ENCODE measurements at regions not wholly inside any gene's neighbourhood (a gene's known extent, or its start where the extent isn't known, plus 50 kb on each side); places are given as distances from the start of the nearest gene placed in this dataset.
"Not testable (repeated sequence)": the region's sequence is repeated elsewhere in the genome, so short reads cannot be mapped to it uniquely, and the experiment has no call there.

DNA sequence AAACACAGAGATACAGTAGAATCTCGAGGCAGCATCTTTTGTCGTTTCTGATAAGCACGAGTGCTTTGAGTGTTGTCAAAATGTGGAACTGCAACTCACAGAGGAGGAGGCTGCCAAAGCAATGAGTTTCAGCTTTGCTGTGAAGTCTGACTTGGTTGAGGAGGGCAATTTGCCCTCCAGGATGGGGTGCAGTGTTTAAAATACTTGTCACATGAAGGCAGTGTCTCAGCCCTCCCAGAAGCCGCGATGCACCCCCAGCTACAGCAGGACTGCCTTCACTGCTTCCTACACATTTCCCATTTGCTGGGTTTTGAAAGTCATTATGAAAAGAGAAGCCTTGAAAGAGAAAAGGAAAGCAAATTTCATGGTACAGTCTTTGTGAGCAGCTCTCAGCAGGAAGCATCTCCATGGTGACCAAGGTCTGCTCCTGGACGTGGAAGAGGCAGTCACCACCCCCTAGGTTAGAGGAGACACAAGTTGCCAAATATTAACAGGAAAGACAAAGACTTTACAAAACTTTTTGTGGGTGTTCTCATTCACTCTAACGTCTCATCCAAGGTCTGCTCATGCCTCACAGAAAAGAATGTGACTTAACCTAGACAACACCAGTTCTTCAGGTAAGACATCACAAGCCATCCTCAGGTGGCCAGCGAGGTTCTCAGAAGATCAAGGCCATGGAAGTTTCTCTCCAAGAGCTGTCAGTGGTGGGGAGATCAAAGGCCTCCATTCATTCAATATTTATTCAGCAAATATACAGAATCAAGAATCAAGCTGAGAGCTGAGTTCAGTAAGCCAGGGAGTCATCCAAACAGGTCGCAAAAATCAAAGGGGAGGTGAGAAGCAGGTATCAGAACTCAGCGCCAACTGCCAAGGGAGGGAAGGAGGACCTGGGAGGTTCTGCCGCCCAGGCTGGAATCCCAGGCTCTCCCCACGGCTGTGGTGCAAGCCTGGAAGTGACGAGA is 476.0 kb downstream of the EIPR1 start:
- FAIRE-seq (no peak), DNase-seq (ENCODE audit: low spot score) (no peak)

DNA sequence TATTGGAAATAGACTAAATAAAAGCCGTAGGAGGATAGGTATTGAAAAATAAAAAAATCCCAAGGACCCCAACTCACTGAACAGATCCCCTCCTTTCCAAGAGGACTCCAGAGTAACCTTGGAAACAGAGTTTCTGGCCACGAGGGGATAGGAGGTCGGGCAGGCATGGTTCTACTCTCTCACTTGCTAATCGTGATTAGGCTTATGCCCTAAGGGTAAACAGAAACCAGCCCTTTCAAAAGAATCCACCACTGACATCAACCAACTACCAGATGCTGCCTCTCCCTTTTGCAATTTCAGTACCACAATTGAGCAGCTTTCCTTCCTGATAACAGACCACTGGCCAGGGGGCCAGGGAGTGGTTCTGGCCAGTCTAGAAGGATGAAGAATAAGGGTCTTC is 477.8 kb downstream of the EIPR1 start:
- FAIRE-seq: no peak
- no peak for DNase-seq (ENCODE audit: low spot score)

DNA sequence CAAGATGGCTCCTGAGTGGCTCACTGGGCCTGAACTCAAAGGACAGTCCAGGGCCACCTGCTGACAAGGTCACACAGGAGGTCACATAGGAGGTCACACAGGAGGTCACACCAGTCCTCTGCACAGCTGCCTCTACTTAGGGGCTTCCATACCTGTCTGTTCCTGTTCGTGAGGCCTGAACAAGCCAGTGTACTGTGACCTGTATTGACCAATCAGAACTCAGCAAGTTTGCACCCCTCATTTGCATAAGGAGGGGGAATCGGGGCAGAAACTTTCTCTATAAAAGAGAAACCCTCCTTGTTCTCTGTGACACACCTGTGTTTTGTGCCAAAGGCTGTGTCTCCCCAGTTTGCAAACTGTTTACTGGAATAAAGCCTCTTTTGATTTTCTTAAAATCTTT is 478.9 kb downstream of the EIPR1 start:
- FAIRE-seq: no peak

DNA sequence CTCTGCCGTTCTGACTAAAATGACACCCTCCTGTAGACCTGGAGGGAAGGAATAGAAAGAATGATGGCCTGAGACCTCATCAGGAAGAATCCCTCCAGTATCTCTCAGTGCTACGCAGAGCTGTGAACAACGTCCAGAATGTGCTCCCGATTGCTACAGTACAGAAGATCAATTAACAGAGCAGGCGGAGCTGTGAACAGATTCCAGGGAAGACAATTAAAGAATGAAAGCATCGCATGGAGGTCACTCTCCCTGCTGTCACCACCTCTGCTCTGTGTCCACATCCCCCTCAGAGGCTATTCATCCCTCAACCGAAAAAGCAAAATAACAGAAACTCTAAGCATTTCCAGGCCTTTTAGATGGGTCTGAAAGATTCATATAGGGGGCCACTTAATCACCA is 481.0 kb downstream of the EIPR1 start:
- no peak for DNase-seq (ENCODE audit: low spot score)
- FAIRE-seq: no peak

More for the DNA sequence above, 478.9 kb downstream of the EIPR1 start:
- DNase-seq (ENCODE audit: low spot score): no peak

- FAIRE-seq (no peak), DNase-seq (ENCODE audit: low spot score) (no peak)
Measured at GRCh38 chr2:2896011-2896410, 481.6 kb downstream of the EIPR1 start.

- not testable (repeated sequence) for FAIRE-seq; DNase-seq (ENCODE audit: low spot score)
Measured at GRCh38 chr2:2894011-2894410, 483.6 kb downstream of the EIPR1 start.

DNA sequence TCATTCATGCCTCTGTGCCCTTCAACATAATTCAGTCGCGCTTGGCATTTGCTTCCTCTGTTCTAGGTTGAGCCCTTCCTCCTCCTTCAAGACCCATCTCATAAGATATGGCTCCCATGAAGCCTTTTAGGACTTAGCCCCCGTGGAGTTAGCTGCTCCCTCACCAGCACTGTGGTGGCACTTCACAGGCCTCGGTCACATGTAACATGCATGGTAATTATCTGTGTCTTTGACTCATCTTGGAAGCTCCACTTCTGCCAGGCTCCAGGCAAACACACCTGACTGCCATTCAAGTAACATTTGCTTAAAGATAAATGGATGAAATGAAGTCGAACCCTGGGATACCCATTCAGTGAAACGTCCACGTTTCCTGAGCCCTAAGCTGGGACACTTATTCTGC is 484.7 kb downstream of the EIPR1 start:
- FAIRE-seq (no peak), DNase-seq (ENCODE audit: low spot score) (no peak)

GRCh38 chr2:2892378-2892777 is 485.2 kb downstream of the EIPR1 start:
- FAIRE-seq (no peak), DNase-seq (ENCODE audit: low spot score) (no peak)

GRCh38 chr2:2890901-2891300 is 486.7 kb downstream of the EIPR1 start:
- DNase-seq (ENCODE audit: low spot score): no peak
- no peak for FAIRE-seq

DNA sequence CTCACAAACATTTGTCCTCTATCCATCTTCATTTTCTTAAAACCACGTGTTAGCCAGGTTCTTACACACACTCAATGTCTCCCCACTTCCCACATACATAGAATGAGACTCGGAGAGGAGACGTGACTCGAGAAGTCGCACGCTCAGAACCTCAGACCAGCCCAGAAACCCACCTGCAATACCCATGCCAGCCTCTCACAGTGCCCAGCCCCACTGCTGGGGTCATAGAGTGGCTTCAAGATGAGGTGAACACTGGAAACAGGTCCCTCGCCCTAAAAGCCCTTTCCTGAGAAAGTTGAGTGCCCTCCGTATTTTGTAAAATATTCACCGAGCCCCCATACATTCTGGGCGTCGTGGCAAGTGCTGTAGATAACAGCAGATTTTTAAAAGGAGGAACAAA is 487.4 kb downstream of the EIPR1 start:
- DNase-seq (ENCODE audit: low spot score): no peak

DNA sequence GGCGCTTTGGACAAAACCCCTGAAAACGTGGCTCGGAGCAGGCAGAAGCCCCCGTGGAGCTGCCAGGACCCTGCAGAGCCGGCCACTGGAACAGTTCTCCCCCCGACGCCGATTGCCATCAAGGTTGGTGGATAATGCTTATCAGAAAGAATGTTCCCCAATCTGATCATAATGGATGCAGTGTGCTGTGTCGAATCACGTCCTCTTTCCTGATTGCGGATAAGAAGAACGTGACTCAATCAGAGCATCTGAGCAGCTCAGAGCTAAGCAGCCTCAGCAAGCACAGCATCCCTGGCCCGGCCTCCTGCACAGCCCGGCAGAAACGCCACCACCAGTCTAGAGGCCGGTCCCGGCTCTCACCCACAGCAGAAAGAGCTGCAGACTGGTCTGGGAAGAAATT is 488.0 kb downstream of the EIPR1 start:
- DNase-seq (ENCODE audit: low spot score) (no peak), FAIRE-seq (no peak)

More for the DNA sequence above, 487.4 kb downstream of the EIPR1 start:
- FAIRE-seq: no peak

DNA sequence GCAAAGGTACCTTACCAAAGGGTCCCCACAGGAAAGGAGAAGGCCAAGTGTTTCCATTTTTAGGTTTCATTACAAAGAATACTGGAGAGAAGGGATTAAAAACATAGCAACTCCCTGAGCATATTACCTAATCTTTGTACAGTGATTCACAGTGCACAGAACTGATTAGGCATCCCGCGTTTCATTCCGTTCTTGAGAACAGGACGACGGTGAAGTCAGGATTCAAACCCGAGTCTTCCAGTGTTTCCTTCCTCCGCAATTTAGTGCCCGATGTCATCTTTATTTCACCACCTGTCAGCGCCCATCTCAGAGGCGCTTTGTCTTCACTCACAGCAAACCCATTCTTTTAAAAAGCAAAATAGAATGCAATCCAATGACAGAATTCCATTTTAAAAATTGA is 488.5 kb downstream of the EIPR1 start:
- DNase-seq (ENCODE audit: low spot score): no peak
- FAIRE-seq: no peak

DNA sequence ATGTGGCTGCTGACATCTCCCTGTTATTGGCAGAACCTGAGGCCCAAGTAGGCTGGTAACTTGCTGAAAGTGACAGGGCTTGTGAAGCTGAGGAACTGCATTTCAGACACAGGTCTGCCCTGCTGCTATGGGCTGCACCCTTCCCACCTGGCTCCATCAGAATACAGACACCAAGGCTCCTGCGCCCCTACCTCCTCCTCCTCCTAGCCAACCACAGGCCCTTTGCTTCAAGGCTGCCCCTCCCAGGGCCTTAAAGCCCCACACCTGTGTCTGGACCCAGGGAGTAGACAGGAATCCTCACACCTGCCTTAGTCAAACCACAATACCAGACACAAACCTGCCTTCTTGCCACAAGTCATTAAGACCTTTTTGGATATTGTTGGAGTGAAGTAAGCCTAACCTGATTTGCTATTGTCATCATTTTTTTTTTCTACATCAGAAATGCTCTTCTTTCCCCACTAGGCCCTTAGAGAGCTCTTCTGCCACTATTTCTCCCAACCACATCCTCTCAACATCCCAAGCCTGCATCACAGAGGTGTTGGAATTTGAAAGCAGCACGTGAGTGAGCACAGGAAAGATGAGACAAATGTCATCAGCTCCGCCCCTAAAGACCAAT is 489.7 kb downstream of the EIPR1 start:
- no peak for DNase-seq (ENCODE audit: low spot score)
- no peak for FAIRE-seq

DNA sequence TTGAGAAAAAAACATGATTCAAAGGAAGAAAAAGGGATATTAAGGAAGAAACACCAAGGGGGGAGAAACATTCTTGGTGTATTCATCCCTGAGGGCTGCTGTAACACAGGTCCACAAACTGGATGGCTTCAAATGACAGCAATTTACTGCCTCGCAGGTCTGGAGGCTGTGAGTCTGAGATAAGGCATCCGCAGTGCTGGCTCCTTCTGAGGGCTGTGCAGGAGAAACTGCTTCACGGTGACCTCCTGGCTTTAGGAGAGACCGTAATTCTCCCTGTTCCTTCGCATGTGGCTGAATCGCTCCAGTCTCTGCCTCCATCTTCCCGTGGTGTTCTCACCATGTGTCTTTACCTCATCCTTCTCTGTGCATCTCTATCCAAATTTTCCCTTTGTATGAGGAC is 490.7 kb downstream of the EIPR1 start:
- no peak for DNase-seq (ENCODE audit: low spot score)
- no peak for FAIRE-seq

GRCh38 chr2:2881499-2881898 is 496.1 kb downstream of the EIPR1 start:
- FAIRE-seq (no peak), DNase-seq (ENCODE audit: low spot score) (no peak)

GRCh38 chr2:2880938-2881337 is 496.7 kb downstream of the EIPR1 start:
- no peak for FAIRE-seq
- no peak for DNase-seq (ENCODE audit: low spot score)

DNA sequence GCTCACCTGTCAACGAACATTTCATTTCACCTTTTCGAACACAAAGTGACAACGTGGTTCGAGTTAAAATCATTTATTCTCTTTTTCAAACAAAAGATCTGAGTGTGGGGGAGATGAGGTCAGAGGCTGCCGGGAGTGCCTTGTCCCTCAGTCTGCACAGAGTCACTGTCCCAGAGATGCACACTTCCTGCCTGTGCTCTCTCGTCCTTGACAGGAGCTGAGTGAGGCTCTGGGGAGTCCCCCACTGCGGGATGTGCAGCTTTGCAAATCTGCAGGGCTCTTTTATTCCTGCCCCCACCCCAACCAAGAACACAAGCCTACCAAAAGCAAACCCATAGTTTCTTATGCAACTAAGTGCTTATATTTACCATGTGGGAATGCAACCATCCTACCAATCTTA is 497.8 kb downstream of the EIPR1 start:
- FAIRE-seq: no peak
- no peak for DNase-seq (ENCODE audit: low spot score)

DNA sequence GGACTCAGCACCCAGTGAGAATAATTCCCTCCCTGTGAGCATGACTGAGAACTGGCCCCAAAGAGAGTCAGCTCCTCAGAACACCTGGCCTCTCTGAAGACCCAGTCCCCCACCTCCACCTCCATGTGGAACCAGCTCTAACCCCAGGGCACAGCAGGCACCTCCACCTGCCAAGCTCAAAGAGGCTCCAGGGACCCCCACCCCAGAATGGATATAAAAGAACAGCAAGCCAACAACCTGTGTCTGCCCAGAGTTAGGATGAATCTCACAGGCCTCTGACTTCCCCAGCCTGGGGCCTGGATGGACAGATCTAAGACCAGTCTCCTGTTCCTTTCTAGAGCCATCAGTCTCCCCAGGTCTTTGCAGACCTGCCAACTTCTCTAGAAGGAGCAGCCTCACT is 498.5 kb downstream of the EIPR1 start:
- FAIRE-seq (no peak), DNase-seq (ENCODE audit: low spot score) (no peak)

GRCh38 chr2:2877427-2877826 is 500.2 kb downstream of the EIPR1 start:
- DNase-seq (ENCODE audit: low spot score): no peak
- FAIRE-seq: no peak

DNA sequence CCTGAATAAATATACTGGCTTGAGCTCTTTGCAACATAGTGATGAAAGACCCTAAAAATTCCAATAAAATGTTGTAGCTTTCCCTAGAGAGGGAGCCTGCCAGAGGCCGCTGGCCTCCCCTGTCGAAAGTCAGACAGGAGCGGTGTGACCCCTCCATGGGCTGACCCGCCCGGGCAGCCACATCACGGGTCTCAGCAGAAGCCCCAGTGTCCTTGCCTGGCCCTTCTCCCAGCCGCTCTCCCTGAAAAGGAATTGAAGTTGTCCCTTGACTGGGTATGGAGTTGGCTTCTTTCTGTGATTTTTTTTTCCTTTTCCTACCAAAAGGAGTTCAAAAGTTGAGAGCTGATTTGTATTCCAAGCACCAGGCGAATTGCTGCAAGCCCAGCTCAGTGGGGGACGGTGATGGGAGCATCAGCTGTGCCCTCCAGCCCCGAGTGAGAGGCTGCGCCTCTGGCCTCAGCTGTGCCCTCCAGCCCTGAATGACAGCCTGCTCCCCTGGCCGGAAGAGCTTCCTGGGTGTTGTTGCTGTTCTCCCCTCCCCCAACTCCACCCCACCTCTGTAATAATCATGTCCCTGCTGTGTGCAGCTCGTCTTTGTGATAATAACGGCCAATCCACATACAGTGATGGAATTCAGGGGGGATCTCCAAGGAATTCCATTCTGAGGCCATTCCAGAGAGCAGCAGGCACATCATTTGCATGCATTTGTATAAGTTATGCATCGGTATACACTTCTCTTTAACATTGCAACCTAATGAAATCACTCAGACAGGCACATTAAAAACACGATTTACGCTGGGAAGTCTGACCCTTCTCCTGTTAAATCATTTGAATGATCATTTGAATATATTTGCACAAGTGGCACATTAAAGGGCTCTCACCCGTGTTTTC is 501.0 kb downstream of the EIPR1 start:
- FAIRE-seq (no peak), DNase-seq (ENCODE audit: low spot score) (no peak)

DNA sequence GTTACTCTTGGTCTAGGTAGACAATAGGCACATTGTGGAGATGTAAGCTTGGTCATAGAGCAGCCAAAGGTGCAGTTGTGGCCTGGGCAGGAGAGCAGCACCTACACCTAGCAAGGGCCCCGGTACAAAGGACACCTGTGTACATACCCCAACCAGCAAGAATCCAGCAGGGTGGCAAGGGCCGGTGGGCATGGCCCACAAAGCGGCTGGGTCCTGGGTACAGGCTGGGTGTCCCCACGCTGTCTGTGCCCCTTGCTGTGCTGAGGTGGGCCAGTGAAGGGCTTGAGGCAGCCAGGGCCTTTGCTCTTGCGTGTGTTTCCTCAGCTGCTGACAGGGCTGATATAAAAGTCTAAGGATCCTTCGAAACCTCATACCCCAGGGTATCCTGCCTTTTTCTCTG is 501.8 kb downstream of the EIPR1 start:
- DNase-seq (ENCODE audit: low spot score) (no peak), FAIRE-seq (no peak)

DNA sequence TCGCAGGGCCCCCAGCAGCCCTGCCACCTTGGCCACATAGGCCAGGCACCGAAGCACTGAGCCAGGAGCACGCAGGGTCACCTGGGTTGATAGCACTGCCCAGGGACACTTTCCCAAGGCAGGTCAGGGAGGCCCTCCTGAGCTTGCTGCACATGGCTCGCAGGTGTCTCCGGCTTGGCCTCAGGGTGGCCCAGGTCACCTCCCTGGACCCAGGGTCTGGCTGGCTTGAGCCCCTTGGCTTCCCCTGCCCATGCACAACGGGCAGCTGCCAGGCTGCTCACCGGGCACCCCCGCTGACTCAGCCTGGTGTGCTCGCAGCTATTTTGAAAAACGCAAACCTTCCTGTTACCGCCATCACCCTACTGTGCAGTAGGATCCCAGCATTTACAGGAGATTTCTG is 502.3 kb downstream of the EIPR1 start:
- FAIRE-seq (no peak), DNase-seq (ENCODE audit: low spot score) (no peak)
